ENCODE measurements at regions not wholly inside any gene's neighbourhood (a gene's known extent, or its start where the extent isn't known, plus 50 kb on each side); places are given as distances from the start of the nearest gene placed in this dataset.

- DNase-seq (ENCODE audit: low spot score in 2 of 2) (peak; percentile 51 to 59), ATAC-seq (replicated peaks; ENCODE audit: extremely low read depth, poor library complexity, severe bottlenecking) (peak; percentile 67)
- peaks cover 77% of the 10 kb centered on the region for H3K4me1 Mint-ChIP-seq
These were observed 233.6 kb downstream of the SEC14L1 start for GRCh38 chr17:77374170-77374936.

DNA sequence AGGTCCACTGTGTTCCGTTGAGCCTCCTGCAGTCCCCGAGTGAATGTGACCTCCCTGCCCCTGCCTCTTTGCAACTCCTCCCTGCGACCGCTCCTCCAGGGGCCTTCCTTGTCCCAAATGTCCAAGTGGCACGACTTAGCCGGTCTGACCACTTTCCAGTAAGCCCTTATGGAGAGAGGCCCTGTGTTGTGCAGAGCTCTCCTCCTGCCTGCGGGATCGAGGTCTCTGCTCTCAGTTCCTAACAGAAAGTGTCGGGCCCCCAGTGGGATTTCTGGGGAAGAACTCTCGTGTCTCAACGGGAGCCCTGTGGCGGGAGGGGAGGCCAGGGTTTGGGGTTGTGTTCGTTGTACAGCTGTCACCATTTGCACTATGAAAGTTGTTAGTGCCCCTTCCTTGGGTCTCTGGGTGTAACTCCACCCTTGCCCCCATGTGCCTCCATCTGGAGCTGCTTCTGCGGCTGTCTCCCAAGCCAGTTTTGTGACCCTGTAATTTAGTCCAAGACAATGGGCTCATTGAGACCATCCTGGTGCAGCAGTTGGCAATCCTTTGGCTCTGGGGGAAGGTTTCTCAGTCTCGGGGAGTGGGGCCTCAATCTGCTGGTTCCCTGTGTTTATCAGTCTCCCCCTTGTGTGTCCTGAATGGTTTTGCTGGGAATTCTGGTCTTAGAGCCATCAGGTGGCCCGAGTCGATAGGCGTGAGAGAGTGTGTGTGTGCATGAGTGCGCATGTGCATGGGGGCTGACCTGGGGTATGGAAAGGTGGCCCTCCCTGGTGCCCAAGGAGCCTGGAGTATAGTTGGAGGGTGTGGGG lies 234.5 kb downstream of the SEC14L1 start:
- Mint-ChIP-seq H3K9me3 (no peaks in the 10 kb centered on the region), H3K4me3 (peak overlapping the region; percentile 89), H3K4me1 (peaks cover 80% of the 10 kb centered on the region), H3K27me3 (no peaks in the 10 kb centered on the region), H3K27ac (ENCODE audit: low read depth) (peak overlapping the region; percentile 80), H3K36me3 (ENCODE audit: insufficient read depth) (peaks cover 19% of the 10 kb centered on the region)
- no peak for ATAC-seq (replicated peaks; ENCODE audit: extremely low read depth, poor library complexity, severe bottlenecking)
- DNase-seq (ENCODE audit: low spot score in 2 of 2), result no peak

More at GRCh38 chr17:77374170-77374936, 233.6 kb downstream of the SEC14L1 start:
- peak overlapping the region; percentile 89 for H3K4me3 Mint-ChIP-seq
- no peaks in the 10 kb centered on the region for H3K9me3 Mint-ChIP-seq
- no peaks in the 10 kb centered on the region for H3K27me3 Mint-ChIP-seq
- H3K27ac Mint-ChIP-seq (ENCODE audit: low read depth), result peak overlapping the region; percentile 80
- peaks cover 19% of the 10 kb centered on the region for H3K36me3 Mint-ChIP-seq (ENCODE audit: insufficient read depth)

- H3K36me3 Mint-ChIP-seq (ENCODE audit: insufficient read depth), result peaks cover 19% of the 10 kb centered on the region
- H3K27me3 Mint-ChIP-seq, result no peaks in the 10 kb centered on the region
- H3K9me3 Mint-ChIP-seq, result no peaks in the 10 kb centered on the region
- H3K4me3 Mint-ChIP-seq, result peak overlapping the region; percentile 89
- H3K4me1 Mint-ChIP-seq, result peaks cover 72% of the 10 kb centered on the region
- ATAC-seq (replicated peaks; ENCODE audit: extremely low read depth, poor library complexity, severe bottlenecking), result peak; percentile 65
- H3K27ac Mint-ChIP-seq (ENCODE audit: low read depth), result peak overlapping the region; percentile 80
- DNase-seq (ENCODE audit: low spot score in 2 of 2), result peak; percentile 51 to 60
These were observed 235.3 kb downstream of the SEC14L1 start for GRCh38 chr17:77375917-77376651.

- Mint-ChIP-seq H3K9me3 (no peaks in the 10 kb centered on the region), H3K4me3 (peak overlapping the region; percentile 89), H3K36me3 (ENCODE audit: insufficient read depth) (peaks cover 19% of the 10 kb centered on the region), H3K27ac (ENCODE audit: low read depth) (peak overlapping the region; percentile 80), H3K27me3 (no peaks in the 10 kb centered on the region), H3K4me1 (peaks cover 71% of the 10 kb centered on the region)
- no peak for DNase-seq (ENCODE audit: low spot score in 2 of 2)
- ATAC-seq (replicated peaks; ENCODE audit: extremely low read depth, poor library complexity, severe bottlenecking), result no peak
These were observed 236.3 kb downstream of the SEC14L1 start for GRCh38 chr17:77376795-77377709.

DNA sequence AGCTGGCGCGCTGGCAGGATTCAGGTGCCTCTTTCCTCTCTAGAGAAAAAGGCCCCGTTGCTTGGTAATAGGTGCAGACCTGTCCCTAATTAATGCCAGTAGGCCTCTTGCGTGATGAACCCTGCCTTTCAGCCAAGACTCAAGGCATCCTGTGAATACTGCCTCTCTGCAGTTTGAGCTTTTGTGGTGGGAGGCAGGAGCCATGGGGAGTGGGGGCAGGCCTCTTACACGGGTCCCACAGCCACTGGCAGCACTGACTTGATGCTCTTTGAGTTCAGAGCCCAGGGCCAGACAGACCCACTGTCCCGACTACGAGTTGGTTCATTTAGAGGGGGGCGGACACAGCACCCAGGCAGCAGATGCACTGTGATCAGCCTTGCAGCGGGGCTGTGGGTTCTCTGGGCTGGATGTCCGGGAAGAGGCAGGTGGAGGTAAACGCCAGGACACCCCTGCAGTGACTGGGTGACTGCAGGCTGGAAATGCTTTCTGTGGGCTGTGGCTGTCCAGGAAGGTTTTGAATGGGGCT lies 237.0 kb downstream of the SEC14L1 start:
- H3K4me1 Mint-ChIP-seq, result peaks cover 74% of the 10 kb centered on the region
- ATAC-seq (replicated peaks; ENCODE audit: extremely low read depth, poor library complexity, severe bottlenecking), result no peak
- peaks cover 20% of the 10 kb centered on the region for H3K36me3 Mint-ChIP-seq (ENCODE audit: insufficient read depth)
- no peak overlapping the region for H3K27ac Mint-ChIP-seq (ENCODE audit: low read depth)
- H3K9me3 Mint-ChIP-seq, result no peaks in the 10 kb centered on the region
- no peak for DNase-seq (ENCODE audit: low spot score in 2 of 2)
- no peaks in the 10 kb centered on the region for H3K27me3 Mint-ChIP-seq
- peak overlapping the region; percentile 89 for H3K4me3 Mint-ChIP-seq

DNA sequence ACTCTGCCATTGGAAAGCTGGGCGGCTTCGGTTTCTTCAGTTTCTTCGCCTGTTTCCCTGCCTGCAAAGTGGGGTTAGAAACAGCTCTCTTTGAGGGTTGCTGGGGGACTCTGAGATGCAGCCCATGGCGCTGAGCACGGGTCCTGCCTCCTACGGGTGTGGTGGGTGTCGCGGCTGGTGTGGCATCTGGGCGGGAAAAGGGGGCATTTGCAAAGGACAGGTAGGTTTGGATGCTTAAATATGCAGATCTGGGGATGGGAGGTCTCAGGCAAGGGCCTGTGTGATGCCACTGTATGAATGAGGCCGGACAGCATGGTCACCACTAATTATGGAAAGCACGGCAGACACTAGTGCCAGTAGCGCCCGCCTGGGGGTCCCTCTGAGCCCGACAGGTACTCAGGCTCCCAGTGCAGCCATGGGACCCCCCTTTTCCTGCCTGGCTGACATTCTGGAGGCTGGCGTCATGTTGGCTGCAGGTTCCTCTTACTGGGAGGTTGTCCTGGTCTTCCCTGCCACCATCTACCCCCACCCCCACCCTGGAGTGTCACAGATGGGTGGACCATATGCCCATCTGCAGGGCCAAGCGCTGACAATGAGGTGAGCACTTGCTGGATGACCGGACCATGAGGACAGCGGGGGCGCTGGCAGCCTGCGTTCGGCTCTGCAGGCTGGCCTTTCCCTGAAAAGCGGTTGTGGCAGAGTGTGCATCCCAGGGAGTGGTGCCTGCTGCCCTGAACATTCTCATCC lies 237.7 kb downstream of the SEC14L1 start:
- Mint-ChIP-seq H3K36me3 (ENCODE audit: insufficient read depth) (peaks cover 18% of the 10 kb centered on the region), H3K4me1 (peaks cover 81% of the 10 kb centered on the region), H3K27ac (ENCODE audit: low read depth) (no peak overlapping the region), H3K4me3 (peak overlapping the region; percentile 89), H3K9me3 (no peaks in the 10 kb centered on the region), H3K27me3 (no peaks in the 10 kb centered on the region)
- ATAC-seq (replicated peaks; ENCODE audit: extremely low read depth, poor library complexity, severe bottlenecking) (no peak), DNase-seq (ENCODE audit: low spot score in 2 of 2) (no peak)

DNA sequence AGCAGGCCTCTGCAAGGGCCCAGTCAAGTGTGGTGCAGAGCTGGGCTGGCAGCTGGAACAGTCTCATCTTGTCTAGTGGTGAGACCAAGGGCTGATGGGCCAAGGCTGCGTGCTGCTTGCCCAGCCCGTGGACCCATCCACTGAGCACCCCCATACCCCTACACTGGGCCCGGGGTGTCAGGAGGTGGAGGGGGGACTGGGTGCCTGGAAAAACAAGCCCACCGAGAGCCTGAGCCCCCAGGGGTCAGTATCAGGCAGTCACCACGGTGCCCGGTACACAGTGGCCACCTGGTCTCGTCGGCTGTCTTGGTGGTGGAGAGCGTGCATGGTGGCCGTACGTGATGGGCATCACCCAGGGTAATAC lies 238.3 kb downstream of the SEC14L1 start:
- H3K4me1 Mint-ChIP-seq, result peaks cover 86% of the 10 kb centered on the region
- DNase-seq (ENCODE audit: low spot score in 2 of 2), result no peak
- H3K9me3 Mint-ChIP-seq, result no peaks in the 10 kb centered on the region
- no peak overlapping the region for H3K4me3 Mint-ChIP-seq
- H3K27ac Mint-ChIP-seq (ENCODE audit: low read depth), result peak overlapping the region; percentile 32
- peaks cover 18% of the 10 kb centered on the region for H3K36me3 Mint-ChIP-seq (ENCODE audit: insufficient read depth)
- H3K27me3 Mint-ChIP-seq, result no peaks in the 10 kb centered on the region
- ATAC-seq (replicated peaks; ENCODE audit: extremely low read depth, poor library complexity, severe bottlenecking), result no peak

- no peak for DNase-seq (ENCODE audit: low spot score in 2 of 2)
- H3K27ac Mint-ChIP-seq (ENCODE audit: low read depth), result peak overlapping the region; percentile 32
- no peak for ATAC-seq (replicated peaks; ENCODE audit: extremely low read depth, poor library complexity, severe bottlenecking)
- H3K36me3 Mint-ChIP-seq (ENCODE audit: insufficient read depth), result peaks cover 18% of the 10 kb centered on the region
- no peaks in the 10 kb centered on the region for H3K9me3 Mint-ChIP-seq
- H3K27me3 Mint-ChIP-seq, result no peaks in the 10 kb centered on the region
- peaks cover 85% of the 10 kb centered on the region for H3K4me1 Mint-ChIP-seq
- H3K4me3 Mint-ChIP-seq, result no peak overlapping the region
These were observed 239.1 kb downstream of the SEC14L1 start for GRCh38 chr17:77379832-77380231.

DNA sequence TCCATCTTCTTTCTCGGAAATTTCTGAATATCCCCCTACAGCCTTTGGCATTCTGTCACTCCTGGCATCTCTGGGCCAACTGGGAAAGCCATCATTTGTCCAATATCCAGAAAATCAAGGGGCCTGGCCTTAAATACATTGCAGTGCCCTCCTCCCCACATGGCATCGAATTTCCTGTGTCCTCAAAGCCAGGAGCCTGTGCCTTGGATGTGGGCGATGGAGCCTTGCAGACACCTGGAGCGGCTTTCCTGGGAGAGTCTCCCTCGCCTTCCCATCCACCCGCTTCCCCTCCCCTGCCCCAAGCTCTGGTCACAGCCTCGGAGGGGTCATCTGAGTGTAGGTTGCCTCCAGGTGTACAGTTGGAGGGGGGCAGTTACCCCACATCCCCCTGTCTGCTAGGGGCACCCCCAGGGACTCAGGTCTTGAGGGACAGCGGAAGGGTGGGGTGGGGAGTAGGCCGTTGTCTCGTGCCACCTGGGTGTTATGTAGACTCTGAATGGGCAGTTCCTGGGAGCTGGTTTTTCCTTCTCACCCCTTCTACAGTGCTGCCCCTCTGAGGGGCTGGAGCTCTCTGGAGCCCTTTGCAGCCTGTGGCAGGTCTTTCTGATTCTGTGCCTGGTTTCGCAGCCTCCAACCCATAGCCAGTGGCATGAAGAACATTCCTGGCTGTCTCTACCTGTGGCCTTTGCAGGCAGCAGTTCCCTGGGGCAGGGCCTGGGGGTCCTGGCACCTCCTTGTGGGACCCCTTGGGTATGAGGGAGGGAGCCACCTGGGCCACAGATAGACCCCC lies 239.8 kb downstream of the SEC14L1 start:
- H3K36me3 Mint-ChIP-seq (ENCODE audit: insufficient read depth), result peaks cover 16% of the 10 kb centered on the region
- H3K27ac Mint-ChIP-seq (ENCODE audit: low read depth), result peak overlapping the region; percentile 87
- ATAC-seq (replicated peaks; ENCODE audit: extremely low read depth, poor library complexity, severe bottlenecking) (no peak), DNase-seq (ENCODE audit: low spot score in 2 of 2) (no peak)
- H3K4me1 Mint-ChIP-seq, result peaks cover 77% of the 10 kb centered on the region
- H3K27me3 Mint-ChIP-seq, result no peaks in the 10 kb centered on the region
- H3K9me3 Mint-ChIP-seq, result no peaks in the 10 kb centered on the region
- H3K4me3 Mint-ChIP-seq, result peak overlapping the region; percentile 84

GRCh38 chr17:77381185-77381700 lies 240.5 kb downstream of the SEC14L1 start:
- H3K4me3 Mint-ChIP-seq, result peak overlapping the region; percentile 84

More at GRCh38 chr17:77381185-77381700, 240.5 kb downstream of the SEC14L1 start:
- H3K9me3 Mint-ChIP-seq, result no peaks in the 10 kb centered on the region
- peak overlapping the region; percentile 87 for H3K27ac Mint-ChIP-seq (ENCODE audit: low read depth)
- DNase-seq (ENCODE audit: low spot score in 2 of 2), result no peak
- H3K27me3 Mint-ChIP-seq, result no peaks in the 10 kb centered on the region
- peaks cover 12% of the 10 kb centered on the region for H3K36me3 Mint-ChIP-seq (ENCODE audit: insufficient read depth)
- ATAC-seq (replicated peaks; ENCODE audit: extremely low read depth, poor library complexity, severe bottlenecking), result no peak
- H3K4me1 Mint-ChIP-seq, result peaks cover 77% of the 10 kb centered on the region
